Osteocyte (in vitro differentiated cells): ENCODE measurements at regions not wholly inside any gene's neighbourhood (a gene's known extent, or its start where the extent isn't known, plus 50 kb on each side); places are given as distances from the start of the nearest gene placed in this dataset.

Experiments
- DNase-seq: peaks from one replicate; pipeline ENCODE4 v3.0.0; 2021; ENCODE audit warnings: mixed read lengths; ENCODE audit not compliant: unreplicated experiment; ENCODE audit errors: extremely low spot score
- H3K27ac Mint-ChIP-seq: one replicate; pipeline ENCODE4 v1.8.0; 2021; ENCODE audit warnings: mild to moderate bottlenecking, mixed read lengths; ENCODE audit not compliant: unreplicated experiment
- H3K27me3 Mint-ChIP-seq: one replicate; pipeline ENCODE4 v1.8.0; 2021; ENCODE audit warnings: mixed read lengths; ENCODE audit not compliant: unreplicated experiment
- H3K36me3 Mint-ChIP-seq: one replicate; pipeline ENCODE4 v1.8.0; 2021; ENCODE audit warnings: mixed read lengths; ENCODE audit not compliant: unreplicated experiment
- H3K4me1 Mint-ChIP-seq: one replicate; pipeline ENCODE4 v1.8.0; 2021; ENCODE audit warnings: mixed read lengths; ENCODE audit not compliant: unreplicated experiment
- H3K4me3 Mint-ChIP-seq: one replicate; pipeline ENCODE4 v1.8.0; 2021; ENCODE audit warnings: mild to moderate bottlenecking, moderate library complexity, mixed read lengths; ENCODE audit not compliant: unreplicated experiment
- H3K9me3 Mint-ChIP-seq: one replicate; pipeline ENCODE4 v1.8.0; 2021; ENCODE audit warnings: mixed read lengths; ENCODE audit not compliant: unreplicated experiment
- CTCF ChIP-seq: fragments of 200-600 bp; sonication (generic); IDR thresholded peaks from 2 replicates; pipeline ENCODE4 v1.5.0; 2021; ENCODE audit warnings: antibody characterized with exemption, mild to moderate bottlenecking, moderate library complexity

- no peak for DNase-seq
- Mint-ChIP-seq H3K27me3 (no peaks in the 10 kb centered on the region), H3K27ac (no peak overlapping the region), H3K36me3 (no peaks in the 10 kb centered on the region), H3K4me1 (peaks cover 17% of the 10 kb centered on the region), H3K9me3 (no peaks in the 10 kb centered on the region), H3K4me3 (no peak overlapping the region)
- TF ChIP-seq CTCF, result no peak
Measured at GRCh38 chr4:141783770-141784169, 147.4 kb downstream of the IL15 start.

DNA sequence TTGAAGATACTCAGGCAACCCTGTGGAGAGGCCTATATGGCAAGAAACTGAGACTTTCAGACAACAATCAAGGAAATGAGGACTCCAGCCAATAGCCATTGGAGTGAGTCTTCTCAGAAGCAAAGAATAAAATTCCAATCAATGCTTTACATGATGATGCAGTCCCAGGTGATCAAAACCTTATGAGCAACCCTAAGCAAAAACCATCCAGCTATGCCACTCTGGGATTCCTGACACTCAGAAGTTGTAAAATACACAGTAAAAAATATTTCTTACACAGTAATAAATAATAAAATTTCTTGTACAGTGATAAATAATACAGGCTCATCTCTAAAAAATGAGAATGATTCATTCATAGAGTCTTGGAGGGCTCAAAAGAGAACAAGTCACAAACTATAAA, 150.6 kb downstream of the IL15 start:
- H3K4me3 Mint-ChIP-seq, result no peak overlapping the region
- no peak for TF ChIP-seq CTCF
- DNase-seq, result no peak
- H3K9me3 Mint-ChIP-seq, result no peaks in the 10 kb centered on the region
- H3K27me3 Mint-ChIP-seq, result no peaks in the 10 kb centered on the region
- no peaks in the 10 kb centered on the region for H3K36me3 Mint-ChIP-seq
- H3K27ac Mint-ChIP-seq, result no peak overlapping the region
- peaks cover 35% of the 10 kb centered on the region for H3K4me1 Mint-ChIP-seq

- Mint-ChIP-seq H3K36me3 (no peaks in the 10 kb centered on the region), H3K27me3 (no peaks in the 10 kb centered on the region), H3K4me1 (peaks cover 35% of the 10 kb centered on the region), H3K9me3 (no peaks in the 10 kb centered on the region), H3K4me3 (no peak overlapping the region), H3K27ac (peak overlapping the region; percentile 81)
- DNase-seq, result no peak
- no peak for TF ChIP-seq CTCF
Measured at GRCh38 chr4:141788169-141788915, 152.0 kb downstream of the IL15 start.

- DNase-seq, result no peak
- Mint-ChIP-seq H3K36me3 (no peaks in the 10 kb centered on the region), H3K4me3 (no peak overlapping the region), H3K9me3 (no peaks in the 10 kb centered on the region), H3K27ac (peak overlapping the region; percentile 81), H3K27me3 (no peaks in the 10 kb centered on the region), H3K4me1 (peaks cover 35% of the 10 kb centered on the region)
- TF ChIP-seq CTCF, result no peak
Measured at GRCh38 chr4:141789716-141790115, 153.3 kb downstream of the IL15 start.

DNA sequence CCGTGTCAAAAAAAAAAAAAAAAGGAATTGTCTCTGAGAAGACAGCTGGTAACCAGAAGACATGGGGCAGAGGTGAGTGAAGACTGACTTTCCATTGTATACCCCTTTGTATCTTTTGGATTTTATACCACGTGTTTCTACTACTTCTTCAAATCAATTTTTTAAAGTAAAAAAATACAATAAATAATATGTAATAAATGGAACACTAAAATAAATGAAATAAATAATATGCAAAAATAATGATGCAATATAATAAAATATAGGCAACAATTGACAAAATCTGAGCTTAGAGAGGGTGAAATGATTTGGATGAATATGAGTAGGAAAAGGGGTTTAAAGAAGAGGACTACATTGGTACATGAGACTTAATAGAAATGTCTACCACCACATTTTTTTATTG, 155.8 kb downstream of the IL15 start:
- H3K36me3 Mint-ChIP-seq, result no peaks in the 10 kb centered on the region
- H3K4me3 Mint-ChIP-seq, result no peak overlapping the region
- DNase-seq, result no peak
- no peak overlapping the region for H3K27ac Mint-ChIP-seq
- peaks cover 34% of the 10 kb centered on the region for H3K4me1 Mint-ChIP-seq
- no peak for TF ChIP-seq CTCF
- peaks cover 10% of the 10 kb centered on the region for H3K9me3 Mint-ChIP-seq
- H3K27me3 Mint-ChIP-seq, result no peaks in the 10 kb centered on the region
